Hepatocyte (in vitro differentiated cells): ENCODE measurements at regions not wholly inside any gene's neighbourhood (a gene's known extent, or its start where the extent isn't known, plus 50 kb on each side); places are given as distances from the start of the nearest gene placed in this dataset.

ENCODE experiments used
- EZH2phosphoT487 ChIP-seq: fragments of 200-600 bp; sonication (generic); IDR thresholded peaks from one replicate; pipeline ENCODE4 v1.6.1; 2018; ENCODE audit warnings: antibody characterized with exemption, mild to moderate bottlenecking, low read depth, moderate library complexity; ENCODE audit not compliant: unreplicated experiment, severe bottlenecking
- TF ChIP-seq, protein P1 (sequence below): fragments of 200-600 bp; sonication (generic); IDR thresholded peaks from 2 replicates; pipeline ENCODE4 v1.5.1; 2016; ENCODE audit warnings: antibody characterized with exemption, mild to moderate bottlenecking; ENCODE audit not compliant: poor library complexity

DNA sequence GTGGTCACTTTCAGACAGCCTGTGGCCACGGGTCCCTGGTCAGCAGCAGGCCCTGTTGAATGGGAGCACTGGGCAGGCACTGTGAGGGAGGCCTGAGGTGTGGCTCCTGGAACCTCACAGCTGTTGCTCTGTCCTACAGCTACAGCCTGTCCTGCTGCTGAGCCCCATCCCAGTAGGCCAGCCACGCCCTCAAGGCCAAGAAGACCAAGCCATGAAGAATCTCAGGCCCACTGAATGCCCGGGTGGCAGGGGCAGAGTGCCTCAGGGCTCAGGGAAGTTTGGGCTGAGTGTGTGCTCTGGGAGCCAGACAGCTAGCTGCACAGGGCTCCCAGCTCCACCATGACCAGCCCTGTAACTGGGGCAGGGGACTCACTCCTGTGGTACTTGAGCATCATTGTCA lies 363.5 kb upstream of the NUPR2 start:
- TF ChIP-seq, protein P1, sequence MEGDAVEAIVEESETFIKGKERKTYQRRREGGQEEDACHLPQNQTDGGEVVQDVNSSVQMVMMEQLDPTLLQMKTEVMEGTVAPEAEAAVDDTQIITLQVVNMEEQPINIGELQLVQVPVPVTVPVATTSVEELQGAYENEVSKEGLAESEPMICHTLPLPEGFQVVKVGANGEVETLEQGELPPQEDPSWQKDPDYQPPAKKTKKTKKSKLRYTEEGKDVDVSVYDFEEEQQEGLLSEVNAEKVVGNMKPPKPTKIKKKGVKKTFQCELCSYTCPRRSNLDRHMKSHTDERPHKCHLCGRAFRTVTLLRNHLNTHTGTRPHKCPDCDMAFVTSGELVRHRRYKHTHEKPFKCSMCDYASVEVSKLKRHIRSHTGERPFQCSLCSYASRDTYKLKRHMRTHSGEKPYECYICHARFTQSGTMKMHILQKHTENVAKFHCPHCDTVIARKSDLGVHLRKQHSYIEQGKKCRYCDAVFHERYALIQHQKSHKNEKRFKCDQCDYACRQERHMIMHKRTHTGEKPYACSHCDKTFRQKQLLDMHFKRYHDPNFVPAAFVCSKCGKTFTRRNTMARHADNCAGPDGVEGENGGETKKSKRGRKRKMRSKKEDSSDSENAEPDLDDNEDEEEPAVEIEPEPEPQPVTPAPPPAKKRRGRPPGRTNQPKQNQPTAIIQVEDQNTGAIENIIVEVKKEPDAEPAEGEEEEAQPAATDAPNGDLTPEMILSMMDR, result no peak
- TF ChIP-seq EZH2phosphoT487, result no peak
